Stomach (tissue), 8 donors: ENCODE measurements at regions not wholly inside any gene's neighbourhood (a gene's known extent, or its start where the extent isn't known, plus 50 kb on each side); places are given as distances from the start of the nearest gene placed in this dataset.

ENCODE experiments used
- DNase-seq, 2 donors: peaks; one replicate each; pipeline versions ENCODE4 v3.0.0 to v3.0.0-alpha.2; 2013 to 2019
- H3K27ac ChIP-seq, 5 donors: fragments of 200-600 bp in 4 of 5; sonication (generic) in 4 of 5; one replicate each; pipeline ENCODE4 v1.5.1; 2013 to 2019; ENCODE audit warnings: mild to moderate bottlenecking in 1 of 5, moderate library complexity in 1 of 5
- H3K27me3 ChIP-seq, 3 donors: fragments of 200-600 bp; sonication (generic); one replicate each; pipeline ENCODE4 v1.5.1; 2017 to 2019; ENCODE audit warnings: mixed run types in 1 of 3
- H3K36me3 ChIP-seq, 4 donors: fragments of 200-600 bp; sonication (generic); 1 replicate in 3 of 4; 2 replicates in 1 of 4; pipeline ENCODE4 v1.5.1; 2016 to 2019
- H3K4me1 ChIP-seq, 4 donors: fragments of 200-600 bp; sonication (generic); one replicate each; pipeline ENCODE4 v1.5.1; 2016 to 2019
- H3K4me3 ChIP-seq, 4 donors: fragments of 200-600 bp; sonication (generic) in 3 of 4; one replicate each; pipeline ENCODE4 v1.5.1; 2016 to 2019; ENCODE audit warnings: mild to moderate bottlenecking in 1 of 4
- H3K9me3 ChIP-seq, 4 donors: fragments of 200-600 bp; sonication (generic); one replicate each; pipeline ENCODE4 v1.5.1; 2016 to 2019
- CTCF ChIP-seq, 7 experiments: fragments of 450-650 bp in 4 of 7; fragments of 200-600 bp in 3 of 7; sonication (generic) in 3 of 7; IDR thresholded peaks; one replicate each; pipeline ENCODE4 v1.5.1; 2016 to 2019; ENCODE audit warnings: antibody characterized with exemption in 7 of 7, control low read depth in 2 of 7, mild to moderate bottlenecking in 1 of 7
- EP300 ChIP-seq: sonication (generic); formaldehyde crosslinking; IDR thresholded peaks from one replicate; pipeline ENCODE4 v1.6.1; 2017; ENCODE audit warnings: antibody characterized with exemption
- POLR2A ChIP-seq, 4 donors: fragments of 450-650 bp; IDR thresholded peaks; one replicate each; pipeline ENCODE4 v1.6.1; 2016; ENCODE audit warnings: antibody characterized with exemption in 4 of 4, control low read depth in 2 of 4, mild to moderate bottlenecking in 1 of 4, moderate library complexity in 1 of 4
- POLR2AphosphoS5 ChIP-seq, 3 donors: sonication (generic); formaldehyde crosslinking; IDR thresholded peaks; one replicate each; pipeline ENCODE4 v1.6.1; 2016; ENCODE audit warnings: antibody characterized with exemption in 3 of 3
- WGBS, 5 donors: extraction: QIAGEN DNeasy Blood & Tissue Kit in 3 of 5; methylation state at CpG; one replicate each; pipeline versions ENCODE4 v1.1.5 to v1.1.7; 2013 to 2018; 5-methylcytosine and 5-hydroxymethylcytosine counted together
- intact Hi-C: fragments of 100-400 bp; cut with DNase I; formaldehyde crosslinking; loops from one replicate; pipeline ENCODE4 v1.15.1; 2023; ENCODE audit warnings: low total_unique reads
- donor health status: healthy with polysubstance abuse.
- donor health status: Bipolar disorder and iron deficiency.
- donor health status: healthy.

DNA sequence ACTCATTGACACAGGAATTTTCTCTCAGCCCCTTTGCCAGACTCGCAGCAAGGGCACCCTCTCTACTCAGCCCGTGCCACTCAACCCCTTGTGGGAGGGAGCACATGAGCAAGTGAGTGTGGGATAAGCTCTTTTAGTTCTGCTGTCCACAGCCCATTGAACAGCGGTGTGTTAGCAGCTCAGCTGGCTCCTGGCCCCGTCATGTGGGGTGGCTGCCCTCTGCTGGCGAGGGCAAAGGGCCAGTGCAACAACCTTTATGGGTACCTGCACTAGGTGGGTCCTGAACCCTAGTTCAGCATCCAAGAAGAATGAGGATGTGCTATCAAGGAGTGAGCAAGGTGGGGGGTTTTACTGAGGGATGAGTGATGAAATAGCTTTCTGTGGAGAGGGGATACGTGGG, 85.0 kb upstream of the ZNF81 start:
- peaks cover 0 to 12% (median 0%) of the 10 kb centered on the region in 3 donors for H3K27me3 ChIP-seq
- no peaks in the 10 kb centered on the region for H3K9me3 ChIP-seq
- intact Hi-C loops, result no loop called here
- no peaks in the 10 kb centered on the region for H3K4me1 ChIP-seq
- 12 to 51% (median 30%) methylated on average over 4 to 6 of the region's 6 CpGs for WGBS, 5 donors
- DNase-seq, result peak; percentile 37 to 43
- TF ChIP-seq POLR2A (IDR thresholded peaks at IDR 0.05), result no peak
- TF ChIP-seq CTCF (IDR thresholded peaks at IDR 0.05), result no peak
- no peak for TF ChIP-seq EP300
- TF ChIP-seq POLR2AphosphoS5 (IDR thresholded peaks at IDR 0.05), result no peak
- H3K27ac ChIP-seq, result no peak overlapping the region
- no peaks in the 10 kb centered on the region for H3K36me3 ChIP-seq
- H3K4me3 ChIP-seq, result no peak overlapping the region

GRCh38 chrX:47749185-47749967, 87.3 kb upstream of the ZNF81 start:
- Histone ChIP-seq H3K4me1 (no peaks in the 10 kb centered on the region), H3K27me3 (peaks cover 0 to 12% (median 0%) of the 10 kb centered on the region in 3 donors), H3K9me3 (no peaks in the 10 kb centered on the region), H3K36me3 (no peaks in the 10 kb centered on the region), H3K4me3 (no peak overlapping the region), H3K27ac (no peak overlapping the region)
- intact Hi-C loops, result no loop called here
- no peak for TF ChIP-seq POLR2A (IDR thresholded peaks at IDR 0.05)
- TF ChIP-seq POLR2AphosphoS5 (IDR thresholded peaks at IDR 0.05), result no peak
- no peak for TF ChIP-seq EP300
- TF ChIP-seq CTCF (IDR thresholded peaks at IDR 0.05), result no peak
- DNase-seq, result peak in 1 of 2 donors; percentile 3
- 46 to 69% (median 58%) methylated on average over 5 to 7 of the region's 7 CpGs for WGBS, 5 donors

- Histone ChIP-seq H3K9me3 (no peaks in the 10 kb centered on the region), H3K36me3 (no peaks in the 10 kb centered on the region), H3K27ac (no peak overlapping the region), H3K4me3 (no peak overlapping the region), H3K27me3 (peaks cover 0 to 12% (median 0%) of the 10 kb centered on the region in 3 donors), H3K4me1 (no peaks in the 10 kb centered on the region)
- TF ChIP-seq EP300 (no peak), CTCF (IDR thresholded peaks at IDR 0.05) (no peak), POLR2AphosphoS5 (IDR thresholded peaks at IDR 0.05) (no peak), POLR2A (IDR thresholded peaks at IDR 0.05) (no peak)
- no peak for DNase-seq
- WGBS, 5 donors, result 75 to 86% (median 79%) methylated on average over 4 of the region's 4 CpGs
- intact Hi-C loops, result no loop called here
Observed at GRCh38 chrX:47748576-47748975, 88.1 kb upstream of the ZNF81 start.

DNA sequence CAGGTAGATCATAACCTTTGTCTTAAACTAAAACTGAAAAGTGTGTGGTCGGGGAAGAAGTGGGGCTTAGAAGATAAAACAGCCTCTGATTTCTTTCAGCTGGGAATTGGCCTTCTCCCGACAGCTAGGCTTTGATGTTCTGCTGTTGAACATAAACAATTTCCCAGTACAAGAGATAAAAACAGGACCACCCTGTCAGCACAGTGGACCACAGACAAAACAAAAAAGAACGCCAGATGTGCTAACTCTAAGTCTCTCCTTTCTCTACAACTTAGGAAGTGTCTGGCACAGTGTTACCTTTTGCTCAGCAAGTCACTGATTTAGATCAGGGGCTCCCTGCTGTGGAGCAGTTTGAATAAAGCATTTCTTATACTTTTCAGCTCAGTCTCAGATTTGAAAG, 87.5 kb upstream of the UXT start:
- intact Hi-C loops, result no loop called here
- no peak for DNase-seq
- Histone ChIP-seq H3K36me3 (no peaks in the 10 kb centered on the region), H3K27ac (no peak overlapping the region), H3K4me1 (no peaks in the 10 kb centered on the region), H3K4me3 (no peak overlapping the region), H3K27me3 (peaks cover 0 to 12% (median 0%) of the 10 kb centered on the region in 3 donors), H3K9me3 (no peaks in the 10 kb centered on the region)
- WGBS, 5 donors, result 41 to 49% (median 45%) methylated on average over 3 of the region's 3 CpGs
- TF ChIP-seq POLR2A (IDR thresholded peaks at IDR 0.05) (no peak), EP300 (no peak), POLR2AphosphoS5 (IDR thresholded peaks at IDR 0.05) (no peak), CTCF (IDR thresholded peaks at IDR 0.05) (no peak)
